HG02798 (cell line): ENCODE measurements at regions not wholly inside any gene's neighbourhood (a gene's known extent, or its start where the extent isn't known, plus 50 kb on each side); places are given as distances from the start of the nearest gene placed in this dataset.

ENCODE experiments used
- ATAC-seq: cut with Tn5 transposase; IDR thresholded peaks from one replicate; pipeline ENCODE4 v1.9.1; 2021; ENCODE audit warnings: mild to moderate bottlenecking; ENCODE audit not compliant: unreplicated experiment, poor library complexity

GRCh38 chr2:104733226-104733943 is 120.5 kb upstream of the POU3F3 start:
- ATAC-seq = peak; percentile 96

DNA sequence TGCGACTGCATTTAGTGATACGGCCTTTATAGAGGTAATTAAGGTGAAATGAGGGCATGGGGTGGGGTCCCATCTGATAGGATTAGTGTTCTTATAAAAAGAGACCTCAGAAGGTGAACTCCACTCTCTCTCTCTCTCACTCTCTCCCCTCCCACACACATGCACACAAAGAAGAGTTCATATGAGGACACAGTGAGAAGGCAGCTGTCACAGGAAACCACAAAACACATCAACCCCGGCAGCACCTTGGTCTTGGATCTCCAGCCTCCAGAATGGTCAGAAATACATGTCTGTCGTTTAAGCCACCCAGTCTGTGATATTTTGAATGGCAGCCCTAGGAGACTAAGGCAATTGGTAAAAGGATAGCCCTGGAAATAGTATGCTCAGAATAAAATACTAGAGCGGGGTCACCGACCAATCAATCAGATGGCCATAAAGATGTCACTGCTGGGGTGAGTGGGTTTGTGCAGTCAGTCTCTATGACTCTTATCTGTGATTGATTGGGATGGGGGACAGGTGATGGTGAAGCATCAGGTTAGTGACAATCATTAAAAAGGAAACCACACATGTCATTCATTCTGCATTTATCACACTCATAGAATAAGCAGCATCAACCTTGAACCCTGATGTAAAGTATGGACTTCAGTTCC is 118.9 kb upstream of the POU3F3 start:
- ATAC-seq = peak; percentile 48

- ATAC-seq = no peak
These were observed 117.9 kb upstream of the POU3F3 start for GRCh38 chr2:104736026-104736425.

DNA sequence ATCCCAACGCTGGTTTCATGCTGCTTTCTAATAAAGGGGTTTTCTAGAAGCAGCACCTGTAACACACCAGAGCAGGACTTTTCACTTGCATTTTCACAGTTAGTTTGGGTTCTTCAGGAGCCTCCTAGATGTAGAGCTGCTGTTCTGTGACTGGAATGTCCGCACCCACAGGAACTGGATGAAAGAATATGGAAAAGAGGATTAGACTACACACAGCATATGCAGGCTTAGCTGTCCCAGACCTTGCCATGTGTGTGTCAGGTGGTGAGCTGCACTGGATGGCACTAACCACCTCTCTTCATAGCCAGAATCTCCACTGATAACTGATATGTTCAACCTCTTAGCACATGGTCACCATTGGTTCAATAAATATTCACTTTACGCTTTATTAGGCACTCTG is 112.1 kb upstream of the POU3F3 start:
- ATAC-seq = no peak

DNA sequence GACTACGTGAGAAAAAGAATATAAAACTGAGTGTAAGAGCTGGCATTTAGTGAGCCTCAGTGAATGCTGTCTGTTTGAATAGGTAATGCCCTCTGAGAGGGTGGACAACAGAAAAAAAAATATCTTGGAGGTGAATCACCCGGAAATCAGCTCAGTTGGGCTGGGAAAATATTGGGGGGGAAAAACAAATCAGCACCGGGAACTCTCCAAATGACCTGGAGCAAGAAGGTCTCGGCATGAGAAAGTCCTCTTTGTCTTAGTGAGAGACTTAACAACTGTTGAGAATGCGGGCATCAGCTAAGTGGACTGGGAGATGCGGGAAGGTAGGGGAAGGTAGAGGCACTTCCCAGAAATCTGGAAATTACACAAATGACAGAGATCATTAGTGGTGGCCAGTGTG is 109.4 kb upstream of the POU3F3 start:
- no peak for ATAC-seq

GRCh38 chr2:104745846-104746245 is 108.1 kb upstream of the POU3F3 start:
- ATAC-seq = no peak

DNA sequence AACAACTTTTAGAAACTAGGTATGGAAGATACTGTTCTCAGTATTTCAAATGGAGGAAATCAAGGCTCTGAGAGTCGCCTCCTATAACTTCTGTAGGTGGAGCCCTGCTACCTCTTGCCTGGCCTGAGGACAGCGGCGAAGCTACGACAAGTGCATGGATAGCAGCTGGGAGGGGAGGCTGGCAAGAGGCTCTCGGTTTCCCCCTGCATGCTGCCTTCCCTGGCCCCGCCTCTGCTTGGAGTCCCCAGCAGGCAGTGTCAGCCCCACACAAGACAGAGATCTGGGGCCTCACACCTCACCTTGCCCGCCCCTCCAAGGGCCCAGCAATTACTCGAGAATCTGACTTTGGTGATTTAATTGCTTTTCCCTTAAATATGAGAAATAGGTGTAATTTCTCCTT is 107.6 kb upstream of the POU3F3 start:
- no peak for ATAC-seq

GRCh38 chr2:104746858-104747257 is 107.1 kb upstream of the POU3F3 start:
- ATAC-seq = no peak

- ATAC-seq = no peak
These were observed 104.0 kb upstream of the POU3F3 start for GRCh38 chr2:104749856-104750460.

DNA sequence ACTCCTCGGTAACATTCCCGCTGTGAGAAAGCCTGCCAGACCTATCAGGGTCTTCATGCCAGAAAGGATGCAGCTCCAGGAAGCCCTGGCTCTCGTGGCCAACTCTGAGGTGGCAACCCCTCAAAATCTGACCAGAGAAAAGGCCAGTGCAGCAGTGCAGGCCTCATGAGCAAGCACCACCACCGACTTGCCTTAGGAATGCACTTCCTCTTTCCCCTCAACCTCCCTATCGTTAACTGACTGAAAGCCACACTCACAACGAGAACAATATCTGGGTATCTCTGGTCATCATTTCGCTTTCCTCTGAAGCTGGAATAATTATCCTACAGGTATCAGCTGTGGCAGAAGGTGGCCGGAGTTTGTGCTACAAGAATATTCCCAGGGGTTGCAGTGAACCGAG is 101.4 kb upstream of the POU3F3 start:
- no peak for ATAC-seq

DNA sequence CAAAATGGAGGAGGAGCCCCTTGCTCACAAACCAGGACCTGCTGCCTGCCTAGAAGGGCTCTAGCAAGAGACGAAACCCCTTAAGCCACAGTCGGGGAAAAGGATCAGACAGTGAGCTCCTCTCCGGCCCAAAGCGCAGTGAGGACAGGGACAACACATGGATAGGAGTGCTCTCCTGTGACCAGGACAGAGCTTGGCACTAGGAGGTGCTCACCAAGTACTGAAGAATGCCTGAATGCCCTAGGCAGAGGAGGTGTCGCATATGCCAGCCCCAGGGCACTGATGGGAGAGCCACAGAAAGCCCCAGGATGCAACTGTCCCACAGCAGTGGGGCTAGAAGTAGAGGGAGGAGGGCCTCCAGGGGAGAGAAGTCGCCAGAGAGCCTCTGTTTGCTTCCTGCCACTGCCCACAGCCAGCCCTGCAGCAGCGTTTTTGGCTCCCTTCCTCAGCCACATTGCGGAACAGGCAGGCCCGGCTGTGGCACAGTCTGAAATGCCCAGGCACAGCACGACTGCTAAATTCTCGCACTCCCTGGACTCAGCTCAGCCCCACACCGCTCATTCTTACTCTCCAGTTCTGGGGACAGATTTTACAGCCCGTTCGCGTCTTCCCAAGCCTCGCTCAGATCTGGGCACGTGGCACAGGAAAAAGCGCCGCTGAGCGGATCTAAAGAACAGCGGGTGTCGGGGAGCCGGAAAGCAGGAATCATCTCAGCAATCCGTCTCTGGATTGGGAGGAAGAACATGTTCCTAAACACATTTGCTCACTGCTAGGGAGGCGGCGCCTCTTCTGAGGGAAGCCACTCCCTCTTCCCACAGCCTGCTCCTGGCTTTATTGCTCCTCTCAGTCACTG is 98.7 kb upstream of the POU3F3 start:
- no peak for ATAC-seq

DNA sequence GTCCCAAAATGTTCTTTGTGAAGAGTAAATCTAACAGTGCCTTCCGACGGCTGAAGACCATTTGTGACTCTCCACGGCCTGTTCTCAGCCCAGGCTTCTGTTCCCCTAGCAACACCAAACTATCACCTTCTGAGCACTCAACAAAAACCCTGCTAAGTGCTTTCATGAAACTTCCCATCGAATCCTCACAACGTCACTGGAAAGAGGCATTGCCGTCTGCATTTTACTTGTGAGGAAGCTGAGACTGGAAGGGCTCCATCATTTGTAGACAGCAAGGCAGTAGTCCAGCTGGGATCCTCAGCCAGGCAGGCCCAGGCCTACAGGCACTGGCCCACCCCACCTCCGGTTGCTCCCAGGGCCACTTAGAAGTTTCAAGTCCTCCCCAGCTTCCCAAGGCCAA is 97.8 kb upstream of the POU3F3 start:
- no peak for ATAC-seq

- ATAC-seq = no peak
These were observed 96.9 kb upstream of the POU3F3 start for GRCh38 chr2:104757056-104757455.

GRCh38 chr2:104758199-104758620 is 95.7 kb upstream of the POU3F3 start:
- no peak for ATAC-seq

GRCh38 chr2:104762031-104762430 is 91.9 kb upstream of the POU3F3 start:
- no peak for ATAC-seq

DNA sequence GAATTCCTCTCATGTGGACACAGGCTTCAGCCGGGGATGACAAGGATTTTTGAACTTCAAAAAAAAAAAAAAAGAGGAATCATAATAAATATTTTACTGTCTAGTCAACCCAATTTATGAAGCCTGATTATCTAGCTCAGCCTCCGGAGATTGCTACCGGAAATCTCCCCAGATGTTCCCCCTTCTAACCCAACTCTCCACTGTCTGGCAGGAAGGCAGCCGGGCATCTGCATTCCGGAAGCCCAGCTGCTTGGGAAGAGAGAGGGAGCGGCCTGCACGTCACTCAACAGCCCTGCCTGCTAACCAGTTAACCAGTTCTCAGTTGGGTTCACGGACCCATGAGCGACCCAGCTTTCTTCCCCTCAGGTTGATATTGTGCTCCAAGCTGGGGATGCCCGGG is 87.2 kb upstream of the POU3F3 start:
- no peak for ATAC-seq

DNA sequence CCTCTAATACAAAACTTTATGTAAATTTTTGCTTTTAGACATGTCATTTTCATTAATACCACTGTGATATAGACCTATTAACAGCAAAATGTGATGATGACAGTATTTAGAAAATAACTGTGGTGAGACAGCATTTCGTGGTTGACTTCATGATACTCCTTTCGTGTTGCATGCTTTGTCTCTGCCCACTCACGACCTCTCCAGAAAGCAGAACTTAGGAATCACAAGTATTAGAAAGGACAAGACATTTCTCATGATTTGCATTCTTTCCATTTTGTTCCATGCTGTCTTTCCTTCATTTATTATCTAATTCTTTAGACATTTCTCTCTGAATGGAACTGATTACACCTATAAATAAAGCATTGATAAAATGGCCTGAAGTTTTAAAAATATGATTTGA is 85.2 kb upstream of the POU3F3 start:
- no peak for ATAC-seq

DNA sequence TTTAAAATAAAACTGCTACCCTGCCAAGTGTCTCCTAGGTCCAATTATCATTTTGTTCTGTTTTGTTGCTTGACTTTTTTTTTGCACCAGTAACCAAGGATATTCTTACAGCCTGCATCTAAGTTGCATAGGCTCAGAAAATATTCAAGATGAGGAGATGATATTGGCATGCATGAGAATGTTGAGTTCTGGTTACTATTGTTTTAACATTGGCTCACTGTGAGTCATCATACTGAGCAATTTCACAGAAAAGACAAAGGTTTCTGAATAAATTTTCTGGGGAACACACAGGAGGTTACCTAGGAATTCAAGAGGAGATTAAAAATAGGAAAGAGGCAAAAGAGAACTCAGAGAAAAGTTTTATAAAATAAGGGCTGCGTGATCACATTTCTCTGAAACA is 84.8 kb upstream of the POU3F3 start:
- no peak for ATAC-seq

- no peak for ATAC-seq
These were observed 80.9 kb upstream of the POU3F3 start for GRCh38 chr2:104772996-104773395.

GRCh38 chr2:104774631-104775030 is 79.3 kb upstream of the POU3F3 start:
- no peak for ATAC-seq

- no peak for ATAC-seq
These were observed 76.2 kb upstream of the POU3F3 start for GRCh38 chr2:104777721-104778120.
